GM12892 (cell line): ENCODE measurements at regions not wholly inside any gene's neighbourhood (a gene's known extent, or its start where the extent isn't known, plus 50 kb on each side); places are given as distances from the start of the nearest gene placed in this dataset.

Source experiments
- POLR2A ChIP-seq: IDR thresholded peaks from 2 replicates; pipeline ENCODE4 v1.6.1; 2011; ENCODE audit warnings: low read depth, low read length, control low read depth
- POLR2AphosphoS5 ChIP-seq: IDR thresholded peaks from 2 replicates; pipeline ENCODE4 v1.6.1; 2011; ENCODE audit warnings: low read depth, low read length, control low read depth

- TF ChIP-seq POLR2A: no peak
- TF ChIP-seq POLR2AphosphoS5: no peak
Measured at GRCh38 chr18:39371996-39372395, 1806.4 kb upstream of the CELF4 start.
